ENCODE measurements at regions not wholly inside any gene's neighbourhood (a gene's known extent, or its start where the extent isn't known, plus 50 kb on each side); places are given as distances from the start of the nearest gene placed in this dataset.

DNA sequence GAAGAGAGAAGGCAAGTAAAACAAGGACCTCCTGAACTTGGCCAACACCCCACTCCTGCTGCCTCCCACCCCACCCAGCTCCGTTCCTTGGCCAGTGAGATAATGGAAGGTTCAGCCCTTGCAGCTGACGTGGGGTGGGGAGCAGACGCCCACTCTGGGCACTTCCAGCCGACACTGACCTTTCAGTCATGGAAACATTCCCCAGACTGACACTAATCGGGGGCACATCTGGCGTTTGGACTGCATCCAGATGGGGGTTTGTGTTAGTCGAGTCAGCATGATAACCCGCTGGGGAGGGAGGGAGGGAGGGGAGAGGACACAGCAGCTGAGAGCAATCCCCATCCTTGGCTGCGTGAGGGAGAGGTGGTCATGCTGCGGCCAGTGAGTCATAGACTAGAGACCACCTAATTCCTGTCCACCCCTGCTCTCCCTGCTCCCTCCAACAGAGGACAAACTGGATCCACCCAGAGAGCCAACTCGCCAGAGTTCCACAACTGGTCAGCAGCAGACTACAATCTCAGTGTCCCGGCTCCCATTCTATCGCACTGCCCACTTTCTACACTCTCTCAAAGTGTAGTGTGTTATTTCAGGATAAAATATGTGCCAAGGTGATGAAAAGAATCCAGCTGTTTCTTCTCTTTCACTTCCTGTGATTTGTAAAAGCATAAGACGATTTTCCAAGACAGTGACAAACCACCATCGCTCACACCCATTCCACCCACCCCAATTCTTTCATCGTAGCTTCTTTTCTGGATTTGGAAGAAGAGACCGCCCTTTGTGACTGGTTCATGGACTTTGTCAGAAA is 115.4 kb upstream of the PKDCC start:
- peaks cover 0 to 10% of the 10 kb centered on the region in 2 donors for H3K4me1 ChIP-seq
- peak in 1 of 2 donors; percentile 16 for TF ChIP-seq POLR2A (IDR thresholded peaks at IDR 0.05)
- TF ChIP-seq CTCF (IDR thresholded peaks at IDR 0.05), result no peak
- H3K27me3 ChIP-seq, result no peaks in the 10 kb centered on the region
- intact Hi-C loops (cut with DNase I; ENCODE audit: low total_unique reads), result loop anchor here (10.0 kb wide), 1 partner anchor 72 kb away; no protein-coding TSS in a partner anchor
- no peaks in the 10 kb centered on the region for H3K9me3 ChIP-seq
- H3K27ac ChIP-seq, result peak overlapping the region; percentile 83 to 85
- no peak overlapping the region for H3K4me3 ChIP-seq
- no peaks in the 10 kb centered on the region for H3K36me3 ChIP-seq
- DNase-seq, result peak; percentile 91 to 93

GRCh38 chr2:41933046-41933420 is 114.8 kb upstream of the PKDCC start:
- no peaks in the 10 kb centered on the region for H3K9me3 ChIP-seq
- DNase-seq, result no peak
- H3K36me3 ChIP-seq, result no peaks in the 10 kb centered on the region
- H3K4me1 ChIP-seq, result peaks cover 2 to 10% of the 10 kb centered on the region in 2 donors
- H3K27ac ChIP-seq, result peak overlapping the region; percentile 83 to 85
- H3K27me3 ChIP-seq, result no peaks in the 10 kb centered on the region
- intact Hi-C loops (cut with DNase I; ENCODE audit: low total_unique reads), result loop anchor here (10.0 kb wide), 1 partner anchor 72 kb away; no protein-coding TSS in a partner anchor
- no peak overlapping the region for H3K4me3 ChIP-seq
- no peak for TF ChIP-seq POLR2A (IDR thresholded peaks at IDR 0.05)
- TF ChIP-seq CTCF (IDR thresholded peaks at IDR 0.05), result no peak

DNA sequence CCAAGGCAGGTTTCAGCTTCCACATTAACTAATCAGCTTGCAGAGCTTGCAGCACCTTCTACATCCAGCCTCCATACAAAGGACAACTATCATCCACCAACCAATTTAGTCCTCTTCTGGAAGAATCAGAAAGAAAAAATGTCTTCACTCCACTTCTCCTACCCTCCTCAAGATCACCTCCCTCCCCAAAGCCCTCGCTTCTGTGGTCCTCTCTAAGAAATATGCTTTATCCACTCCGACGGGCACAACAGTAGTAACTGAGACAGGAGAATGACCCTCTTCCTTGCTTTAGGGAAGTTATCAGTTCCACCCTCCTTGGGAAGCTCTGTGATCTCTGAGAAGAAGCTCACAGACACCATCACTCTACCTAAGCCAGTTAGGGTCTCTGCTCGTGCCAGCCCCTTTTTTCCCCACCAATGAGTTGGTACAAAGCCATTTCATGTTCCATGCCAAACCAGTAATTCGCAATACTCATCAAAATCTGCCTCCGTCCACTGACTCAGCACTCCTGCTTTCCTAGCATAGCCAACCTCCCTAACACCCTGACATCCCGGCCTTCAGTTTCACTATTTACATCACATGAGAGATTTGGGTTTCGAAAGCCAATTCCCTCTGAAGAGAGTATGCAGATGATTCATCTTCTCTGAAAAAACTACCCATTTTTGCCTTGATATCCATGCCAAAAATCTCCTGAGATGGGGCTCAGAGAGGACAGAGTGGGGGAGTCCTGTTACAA is 114.1 kb upstream of the PKDCC start:
- H3K4me1 ChIP-seq, result peaks cover 9 to 10% of the 10 kb centered on the region in 2 donors
- H3K27me3 ChIP-seq, result no peaks in the 10 kb centered on the region
- peak overlapping the region; percentile 83 to 85 for H3K27ac ChIP-seq
- H3K9me3 ChIP-seq, result no peaks in the 10 kb centered on the region
- TF ChIP-seq CTCF (IDR thresholded peaks at IDR 0.05) (no peak), POLR2A (IDR thresholded peaks at IDR 0.05) (no peak)
- intact Hi-C loops (cut with DNase I; ENCODE audit: low total_unique reads), result loop anchor here (10.0 kb wide), 1 partner anchor 71 kb away; no protein-coding TSS in a partner anchor
- no peak overlapping the region for H3K4me3 ChIP-seq
- H3K36me3 ChIP-seq, result no peaks in the 10 kb centered on the region
- DNase-seq, result peak; percentile 55 to 69

DNA sequence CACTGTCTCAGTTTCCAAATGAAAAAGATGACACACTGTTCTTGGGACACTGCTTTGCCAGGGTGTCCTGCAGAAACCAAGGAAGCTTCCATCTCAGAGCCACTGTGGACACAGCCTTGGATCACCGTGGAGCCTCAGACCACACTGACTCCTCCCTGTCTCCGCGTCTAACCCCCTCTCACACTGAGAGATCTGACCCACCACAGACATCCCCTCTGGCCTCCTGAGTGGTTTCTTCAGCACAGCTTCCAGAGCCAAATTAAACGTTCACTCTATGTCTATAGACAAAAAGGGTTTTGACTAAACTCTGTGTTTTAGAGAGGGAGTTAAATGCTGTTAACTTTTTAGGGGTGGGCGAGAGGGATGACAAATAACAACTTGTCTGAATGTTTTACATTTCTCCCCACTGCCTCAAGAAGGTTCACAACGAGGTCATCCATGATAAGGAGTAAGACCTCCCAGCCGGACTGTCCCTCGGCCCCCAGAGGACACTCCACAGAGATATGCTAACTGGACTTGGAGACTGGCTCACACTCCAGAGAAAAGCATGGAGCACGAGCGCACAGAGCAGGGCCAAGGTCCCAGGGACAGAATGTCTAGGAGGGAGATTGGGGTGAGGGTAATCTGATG is 113.4 kb upstream of the PKDCC start:
- H3K27ac ChIP-seq, result peak overlapping the region; percentile 83 to 85
- H3K4me3 ChIP-seq, result no peak overlapping the region
- DNase-seq, result peak; percentile 41 to 55
- peaks cover 10 to 13% of the 10 kb centered on the region in 2 donors for H3K4me1 ChIP-seq
- no peaks in the 10 kb centered on the region for H3K9me3 ChIP-seq
- peak in 1 of 2 donors; percentile 8 for TF ChIP-seq POLR2A (IDR thresholded peaks at IDR 0.05)
- no peak for TF ChIP-seq CTCF (IDR thresholded peaks at IDR 0.05)
- intact Hi-C loops (cut with DNase I; ENCODE audit: low total_unique reads), result loop anchor here (10.0 kb wide), 1 partner anchor 70 kb away; no protein-coding TSS in a partner anchor
- H3K27me3 ChIP-seq, result no peaks in the 10 kb centered on the region
- H3K36me3 ChIP-seq, result no peaks in the 10 kb centered on the region

All from uterus (tissue), 3 donors.